ENCODE measurements at regions not wholly inside any gene's neighbourhood (a gene's known extent, or its start where the extent isn't known, plus 50 kb on each side); places are given as distances from the start of the nearest gene placed in this dataset.

- TF ChIP-seq CTCF (IDR thresholded peaks at IDR 0.05) (no peak), SIN3A (IDR thresholded peaks at IDR 0.05; ENCODE audit: borderline replicate concordance, insufficient read depth, low read depth, low read length) (no peak), POLR2AphosphoS5 (IDR thresholded peaks at IDR 0.05; ENCODE audit: low read depth, low read length) (no peak)
Measured at GRCh38 chr1:199590708-199591107, 436.8 kb upstream of the NR5A2 start.
